ENCODE measurements at regions not wholly inside any gene's neighbourhood (a gene's known extent, or its start where the extent isn't known, plus 50 kb on each side); places are given as distances from the start of the nearest gene placed in this dataset.
"Not testable (repeated sequence)": the region's sequence is repeated elsewhere in the genome, so short reads cannot be mapped to it uniquely, and the experiment has no call there.

- no peak for DNase-seq
Observed at GRCh38 chr4:114251020-114251419, 271.6 kb upstream of the ARSJ start.

- no peak for DNase-seq
Observed at GRCh38 chr4:114252499-114252898, 273.1 kb upstream of the ARSJ start.

GRCh38 chr4:114257501-114257900 lies 278.1 kb upstream of the ARSJ start:
- DNase-seq, result no peak

GRCh38 chr4:114262421-114262820 lies 283.0 kb upstream of the ARSJ start:
- DNase-seq, result not testable (repeated sequence)

- no peak for DNase-seq
Observed at GRCh38 chr4:114263233-114263632, 283.8 kb upstream of the ARSJ start.

GRCh38 chr4:114264452-114264851 lies 285.0 kb upstream of the ARSJ start:
- DNase-seq, result no peak

GRCh38 chr4:114264877-114265291 lies 285.4 kb upstream of the ARSJ start:
- no peak for DNase-seq

- no peak for DNase-seq
Observed at GRCh38 chr4:114265342-114265741, 285.9 kb upstream of the ARSJ start.

GRCh38 chr4:114267976-114268375 lies 288.5 kb upstream of the ARSJ start:
- DNase-seq, result no peak

GRCh38 chr4:114271031-114271430 lies 291.6 kb upstream of the ARSJ start:
- no peak for DNase-seq

GRCh38 chr4:114272226-114272625 lies 292.8 kb upstream of the ARSJ start:
- DNase-seq, result no peak

GRCh38 chr4:114273238-114273637 lies 293.8 kb upstream of the ARSJ start:
- no peak for DNase-seq

GRCh38 chr4:114277690-114278089 lies 298.2 kb upstream of the ARSJ start:
- DNase-seq, result no peak

GRCh38 chr4:114279066-114279465 lies 299.6 kb upstream of the ARSJ start:
- DNase-seq, result no peak

GRCh38 chr4:114279711-114280110 lies 300.3 kb upstream of the ARSJ start:
- no peak for DNase-seq

- no peak for DNase-seq
Observed at GRCh38 chr4:114280645-114281044, 301.2 kb upstream of the ARSJ start.

- no peak for DNase-seq
Observed at GRCh38 chr4:114281164-114281960, 301.9 kb upstream of the ARSJ start.

GRCh38 chr4:114282937-114283336 lies 303.5 kb upstream of the ARSJ start:
- no peak for DNase-seq

GRCh38 chr4:114284629-114285028 lies 305.2 kb upstream of the ARSJ start:
- DNase-seq, result no peak

- DNase-seq, result no peak
Observed at GRCh38 chr4:114286262-114286810, 306.9 kb upstream of the ARSJ start.

- no peak for DNase-seq
Observed at GRCh38 chr4:114287079-114287696, 307.7 kb upstream of the ARSJ start.

- DNase-seq, result no peak
Observed at GRCh38 chr4:114296126-114296525, 302.5 kb upstream of the UGT8 start.

- no peak for DNase-seq
Observed at GRCh38 chr4:114302472-114302871, 296.1 kb upstream of the UGT8 start.

- DNase-seq, result no peak
Observed at GRCh38 chr4:114304046-114304445, 294.6 kb upstream of the UGT8 start.
